NCI-H2081 (cell line): ENCODE measurements at regions not wholly inside any gene's neighbourhood (a gene's known extent, or its start where the extent isn't known, plus 50 kb on each side); places are given as distances from the start of the nearest gene placed in this dataset.

Experiments used
- DNase-seq, 2 experiments: peaks; one replicate each; lab custom pipeline; 2025; lab: John Stamatoyannopoulos, UW

GRCh38 chr4:99712530-99712929 lies 54.9 kb upstream of the C4orf54 start:
- no peak for DNase-seq

DNA sequence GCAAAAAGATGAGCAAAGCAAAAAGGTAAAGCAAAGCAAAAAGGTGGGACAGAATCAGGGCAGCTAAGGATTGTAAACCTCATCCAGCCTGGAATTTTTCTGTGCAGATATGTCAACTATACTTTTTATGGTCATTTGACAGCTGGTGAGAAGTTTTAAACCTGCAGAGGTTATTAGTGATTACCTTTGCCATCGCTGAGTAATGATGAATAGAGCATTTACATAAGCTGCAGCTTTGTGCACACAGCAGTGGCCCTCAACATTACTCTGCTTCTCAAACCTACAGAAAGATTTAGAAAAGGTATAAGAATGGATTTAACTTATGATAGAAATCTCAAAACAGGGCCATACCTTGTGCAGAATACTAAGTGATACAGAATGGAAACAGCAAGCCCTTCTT lies 54.5 kb upstream of the C4orf54 start:
- no peak for DNase-seq

DNA sequence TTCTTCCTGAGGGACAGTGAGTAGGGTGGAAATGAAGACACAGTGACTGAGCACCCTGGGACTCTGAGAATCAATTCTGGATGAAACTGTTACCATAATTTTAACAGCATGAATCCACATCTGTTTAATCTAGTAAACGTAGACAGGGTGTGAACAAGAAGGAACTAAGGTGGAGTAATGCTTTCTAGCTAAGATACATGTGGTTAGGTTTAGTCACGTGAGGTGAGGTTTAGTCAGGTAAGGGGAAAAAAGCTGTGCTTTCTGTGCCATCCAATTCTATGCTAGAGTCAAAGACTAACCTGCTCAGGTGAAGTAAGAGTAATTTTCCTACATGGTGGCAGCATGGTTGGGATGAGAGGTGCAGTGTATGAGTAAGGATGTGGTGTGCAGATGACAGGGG lies 54.0 kb upstream of the C4orf54 start:
- no peak for DNase-seq

- DNase-seq, result no peak
These were observed 53.2 kb upstream of the C4orf54 start for GRCh38 chr4:99710681-99711345.

GRCh38 chr4:99710020-99710419 lies 52.4 kb upstream of the C4orf54 start:
- no peak for DNase-seq

- DNase-seq, result no peak
These were observed 50.9 kb upstream of the C4orf54 start for GRCh38 chr4:99708551-99708950.
